Cardiac muscle cell (in vitro differentiated cells and primary cell): ENCODE measurements at regions not wholly inside any gene's neighbourhood (a gene's known extent, or its start where the extent isn't known, plus 50 kb on each side); places are given as distances from the start of the nearest gene placed in this dataset.

Experiments used
- DNase-seq, 2 donors: peaks; one replicate each; pipeline versions ENCODE4 v3.0.0 to v3.0.0-alpha.2; 2010 to 2017; ENCODE audit warnings: low read depth in 1 of 2, low spot score in 1 of 2
- H3K27ac ChIP-seq: fragments of 200-600 bp; sonication (generic); 2 replicates; pipeline ENCODE4 v1.5.1; 2016
- H3K27me3 ChIP-seq: fragments of 200-600 bp; sonication (generic); 2 replicates; pipeline ENCODE4 v1.6.0; 2016; ENCODE audit warnings: control low read depth
- H3K36me3 ChIP-seq: fragments of 200-600 bp; sonication (generic); 2 replicates; pipeline ENCODE4 v1.5.1; 2016; ENCODE audit warnings: control low read depth
- H3K4me1 ChIP-seq: fragments of 200-600 bp; sonication (generic); 2 replicates; pipeline ENCODE4 v1.8.1; 2017; ENCODE audit warnings: low read depth, mild to moderate bottlenecking, mixed run types
- H3K4me3 ChIP-seq: fragments of 200-600 bp; sonication (generic); 2 replicates; pipeline ENCODE4 v1.5.1; 2016; ENCODE audit warnings: mild to moderate bottlenecking
- H3K9me3 ChIP-seq: fragments of 200-600 bp; sonication (generic); 2 replicates; pipeline ENCODE4 v1.5.1; 2017; ENCODE audit warnings: low read depth, mild to moderate bottlenecking, control low read depth
- TF ChIP-seq, protein P1 (sequence below): IDR thresholded peaks from 2 replicates; pipeline ENCODE4 v1.5.1; 2012; ENCODE audit warnings: low read depth, mild to moderate bottlenecking, low read length

GRCh38 chr20:43283126-43283525 lies 93.4 kb upstream of the PTPRT start:
- TF ChIP-seq, protein P1, sequence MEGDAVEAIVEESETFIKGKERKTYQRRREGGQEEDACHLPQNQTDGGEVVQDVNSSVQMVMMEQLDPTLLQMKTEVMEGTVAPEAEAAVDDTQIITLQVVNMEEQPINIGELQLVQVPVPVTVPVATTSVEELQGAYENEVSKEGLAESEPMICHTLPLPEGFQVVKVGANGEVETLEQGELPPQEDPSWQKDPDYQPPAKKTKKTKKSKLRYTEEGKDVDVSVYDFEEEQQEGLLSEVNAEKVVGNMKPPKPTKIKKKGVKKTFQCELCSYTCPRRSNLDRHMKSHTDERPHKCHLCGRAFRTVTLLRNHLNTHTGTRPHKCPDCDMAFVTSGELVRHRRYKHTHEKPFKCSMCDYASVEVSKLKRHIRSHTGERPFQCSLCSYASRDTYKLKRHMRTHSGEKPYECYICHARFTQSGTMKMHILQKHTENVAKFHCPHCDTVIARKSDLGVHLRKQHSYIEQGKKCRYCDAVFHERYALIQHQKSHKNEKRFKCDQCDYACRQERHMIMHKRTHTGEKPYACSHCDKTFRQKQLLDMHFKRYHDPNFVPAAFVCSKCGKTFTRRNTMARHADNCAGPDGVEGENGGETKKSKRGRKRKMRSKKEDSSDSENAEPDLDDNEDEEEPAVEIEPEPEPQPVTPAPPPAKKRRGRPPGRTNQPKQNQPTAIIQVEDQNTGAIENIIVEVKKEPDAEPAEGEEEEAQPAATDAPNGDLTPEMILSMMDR, result no peak
- Histone ChIP-seq H3K4me1 (no peaks in the 10 kb centered on the region), H3K9me3 (no peaks in the 10 kb centered on the region), H3K27me3 (no peaks in the 10 kb centered on the region), H3K36me3 (no peaks in the 10 kb centered on the region), H3K27ac (no peak overlapping the region), H3K4me3 (no peak overlapping the region)
- no peak for DNase-seq

- no peak overlapping the region for H3K4me3 ChIP-seq
Observed at GRCh38 chr20:43271980-43272379, 82.3 kb upstream of the PTPRT start.

DNA sequence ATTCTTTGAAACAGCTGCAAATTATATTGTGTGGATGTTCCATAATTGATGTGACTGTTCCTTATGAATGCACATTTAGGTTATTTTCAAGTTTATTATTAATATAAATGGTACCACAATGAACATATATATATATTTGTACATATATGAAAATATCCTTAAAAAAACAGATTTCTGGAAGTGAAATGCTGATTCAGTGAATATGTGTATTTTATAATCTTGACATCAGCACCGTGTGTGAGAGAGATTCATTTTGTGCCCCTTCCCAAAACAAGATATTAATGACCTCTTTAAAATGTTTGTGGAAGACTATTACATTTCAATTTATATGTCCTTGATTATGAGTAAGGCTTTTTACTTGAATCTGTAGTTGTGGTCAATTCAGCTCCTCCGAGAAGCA lies 75.7 kb upstream of the PTPRT start:
- TF ChIP-seq, protein P1, result no peak
- Histone ChIP-seq H3K27ac (no peak overlapping the region), H3K36me3 (no peaks in the 10 kb centered on the region), H3K4me1 (no peaks in the 10 kb centered on the region), H3K4me3 (no peak overlapping the region), H3K9me3 (no peaks in the 10 kb centered on the region), H3K27me3 (no peaks in the 10 kb centered on the region)
- no peak for DNase-seq

More at GRCh38 chr20:43271980-43272379, 82.3 kb upstream of the PTPRT start:
- no peaks in the 10 kb centered on the region for H3K4me1 ChIP-seq
- no peaks in the 10 kb centered on the region for H3K36me3 ChIP-seq
- H3K27ac ChIP-seq, result no peak overlapping the region
- no peaks in the 10 kb centered on the region for H3K27me3 ChIP-seq
- TF ChIP-seq, protein P1, result no peak
- no peaks in the 10 kb centered on the region for H3K9me3 ChIP-seq
- no peak for DNase-seq

GRCh38 chr20:43263226-43263625 lies 73.5 kb upstream of the PTPRT start:
- H3K27ac ChIP-seq, result no peak overlapping the region
- no peak overlapping the region for H3K4me3 ChIP-seq
- TF ChIP-seq, protein P1, result no peak
- no peaks in the 10 kb centered on the region for H3K4me1 ChIP-seq
- no peaks in the 10 kb centered on the region for H3K36me3 ChIP-seq
- H3K9me3 ChIP-seq, result no peaks in the 10 kb centered on the region
- no peaks in the 10 kb centered on the region for H3K27me3 ChIP-seq
- DNase-seq, result no peak

- H3K27ac ChIP-seq, result no peak overlapping the region
- no peaks in the 10 kb centered on the region for H3K36me3 ChIP-seq
- H3K4me1 ChIP-seq, result no peaks in the 10 kb centered on the region
- no peak for DNase-seq
- no peaks in the 10 kb centered on the region for H3K9me3 ChIP-seq
- no peaks in the 10 kb centered on the region for H3K27me3 ChIP-seq
- TF ChIP-seq, protein P1, result no peak
- H3K4me3 ChIP-seq, result no peak overlapping the region
Observed at GRCh38 chr20:43262341-43262740, 72.6 kb upstream of the PTPRT start.

GRCh38 chr20:43255877-43256276 lies 66.2 kb upstream of the PTPRT start:
- DNase-seq, result no peak
- Histone ChIP-seq H3K27ac (no peak overlapping the region), H3K4me1 (no peaks in the 10 kb centered on the region), H3K36me3 (no peaks in the 10 kb centered on the region), H3K27me3 (no peaks in the 10 kb centered on the region), H3K4me3 (no peak overlapping the region), H3K9me3 (no peaks in the 10 kb centered on the region)
- TF ChIP-seq, protein P1, result no peak
